ENCODE measurements at regions not wholly inside any gene's neighbourhood (a gene's known extent, or its start where the extent isn't known, plus 50 kb on each side); places are given as distances from the start of the nearest gene placed in this dataset.
"Not testable (repeated sequence)": the region's sequence is repeated elsewhere in the genome, so short reads cannot be mapped to it uniquely, and the experiment has no call there.

GRCh38 chr13:50235604-50236342 lies 220.5 kb downstream of the KCNRG start:
- DNase-seq: no peak

- peak; percentile 91 for DNase-seq
Observed at GRCh38 chr13:50236898-50237318, 221.7 kb downstream of the KCNRG start.

- DNase-seq: no peak
Observed at GRCh38 chr13:50238922-50239321, 223.7 kb downstream of the KCNRG start.

DNA sequence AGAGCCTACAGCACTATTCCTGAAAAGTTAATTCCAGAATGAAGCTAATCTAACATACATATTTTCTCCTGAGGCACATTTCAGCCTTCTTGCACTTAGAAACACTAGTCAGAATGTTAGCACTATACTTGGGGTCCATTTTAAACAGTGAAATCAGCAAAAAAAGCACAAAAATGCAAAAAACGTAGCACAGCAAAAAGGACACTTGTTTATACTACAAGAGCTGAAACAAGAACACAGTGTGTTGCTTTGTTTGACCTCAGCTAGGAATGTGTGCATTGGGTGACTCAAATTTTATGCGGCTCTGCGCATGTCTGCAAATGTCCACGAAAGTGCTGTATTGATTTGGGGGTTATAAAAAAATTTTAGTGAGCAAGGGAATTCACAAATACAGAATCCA lies 226.2 kb downstream of the KCNRG start:
- no peak for DNase-seq

- no peak for DNase-seq
Observed at GRCh38 chr13:50243931-50244330, 228.7 kb downstream of the KCNRG start.

DNA sequence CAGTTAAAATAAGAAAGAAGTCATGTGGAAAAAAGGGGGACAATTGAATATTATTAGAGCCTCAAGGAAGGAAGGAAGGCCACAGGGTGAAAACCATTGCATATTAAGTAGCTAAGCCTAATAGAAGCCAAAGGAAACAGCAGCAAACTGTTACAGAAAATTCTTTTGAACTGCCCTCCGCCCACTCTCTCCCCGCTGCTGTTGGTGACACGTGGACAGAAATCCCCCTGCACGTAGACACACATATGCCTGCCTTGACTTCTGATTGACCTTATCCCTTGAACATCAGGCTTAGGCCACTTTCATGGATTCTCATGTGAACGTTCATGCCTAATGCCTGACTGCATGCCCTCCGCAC lies 229.1 kb downstream of the KCNRG start:
- no peak for DNase-seq

- DNase-seq: peak; percentile 94
Observed at GRCh38 chr13:50244713-50245574, 229.7 kb downstream of the KCNRG start.

GRCh38 chr13:50247223-50247622 lies 232.0 kb downstream of the KCNRG start:
- no peak for DNase-seq

DNA sequence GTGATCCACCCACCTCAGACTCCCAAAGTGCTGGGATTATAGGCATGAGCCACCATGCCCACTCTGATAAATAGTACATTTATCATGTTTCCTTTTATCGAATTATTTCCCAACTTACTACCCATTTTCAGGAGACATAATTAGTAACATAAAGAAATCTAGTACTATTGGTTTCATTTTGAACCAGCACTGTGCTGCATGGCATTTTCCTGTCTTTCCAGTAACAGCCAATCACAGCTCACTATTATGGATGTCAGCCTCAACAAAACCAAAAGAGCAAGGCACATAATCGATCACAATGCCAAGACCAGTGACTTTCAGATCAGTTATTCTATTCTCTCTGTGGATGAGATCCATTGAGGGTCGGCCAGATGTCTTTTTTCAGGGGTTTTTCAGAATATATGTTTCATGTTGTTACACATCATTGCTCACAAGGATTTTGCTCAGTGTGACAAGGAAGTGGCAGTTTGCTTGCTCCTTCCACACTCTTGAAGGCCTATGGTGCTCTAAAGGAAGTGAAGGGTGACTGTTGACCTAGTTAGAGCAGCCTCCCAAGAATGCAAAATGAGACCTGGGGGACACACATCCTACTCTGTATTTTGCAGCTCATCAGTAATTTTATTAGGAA lies 233.4 kb downstream of the KCNRG start:
- no peak for DNase-seq

DNA sequence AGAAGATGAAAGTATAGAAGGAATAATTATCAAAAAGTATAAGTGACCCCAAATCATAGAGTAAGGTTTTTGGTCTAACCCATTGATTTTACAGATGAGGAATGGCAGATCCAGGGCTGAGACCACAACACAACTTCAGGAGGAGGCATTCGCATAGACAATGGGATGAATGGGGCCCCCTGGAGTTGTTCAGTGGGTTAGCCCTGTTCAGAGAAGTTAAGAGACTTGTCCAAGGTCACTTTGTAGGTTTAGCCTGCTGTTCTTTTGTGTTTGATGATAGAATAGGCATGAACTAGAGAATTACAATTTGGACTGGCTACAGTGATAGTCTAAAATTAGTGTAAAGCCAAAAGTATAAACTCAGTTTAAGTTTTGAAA lies 233.9 kb downstream of the KCNRG start:
- DNase-seq: no peak

GRCh38 chr13:50250401-50250800 lies 235.2 kb downstream of the KCNRG start:
- DNase-seq: no peak

- DNase-seq: peak; percentile 47
Observed at GRCh38 chr13:50255639-50256038, 240.4 kb downstream of the KCNRG start.

DNA sequence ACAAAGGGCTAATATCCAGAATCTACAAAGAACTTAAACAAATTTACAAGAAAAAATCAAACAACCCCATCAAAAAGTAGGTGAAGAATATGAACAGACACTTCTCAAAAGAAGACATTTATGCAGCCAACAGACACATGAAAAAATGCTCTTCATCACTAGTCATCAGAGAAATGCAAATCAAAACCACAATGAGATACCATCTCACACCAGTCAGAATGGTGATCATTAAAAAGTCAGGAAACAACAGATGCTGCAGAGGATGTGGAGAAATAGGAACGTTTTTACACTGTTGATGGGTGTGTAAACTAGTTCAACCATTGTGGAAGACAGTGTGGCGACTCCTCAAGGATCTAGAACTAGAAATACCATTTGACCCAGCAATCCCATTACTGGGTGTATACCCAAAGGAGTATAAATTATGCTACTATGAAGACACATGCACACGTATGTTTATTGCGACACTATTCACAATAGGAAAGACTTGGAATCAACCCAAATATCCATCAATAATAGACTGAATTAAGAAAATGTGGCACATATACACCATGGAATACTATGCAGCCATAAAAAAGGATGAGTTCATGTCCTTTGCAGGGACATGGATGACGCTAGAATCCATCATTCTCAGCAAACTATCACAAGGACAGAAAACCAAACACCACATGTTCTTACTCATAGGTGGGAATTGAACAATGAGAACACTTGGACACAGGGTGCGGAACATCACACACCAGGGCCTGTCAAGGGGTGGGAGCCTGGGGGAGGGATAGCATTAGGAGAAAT lies 241.5 kb downstream of the KCNRG start:
- DNase-seq: not testable (repeated sequence)

DNA sequence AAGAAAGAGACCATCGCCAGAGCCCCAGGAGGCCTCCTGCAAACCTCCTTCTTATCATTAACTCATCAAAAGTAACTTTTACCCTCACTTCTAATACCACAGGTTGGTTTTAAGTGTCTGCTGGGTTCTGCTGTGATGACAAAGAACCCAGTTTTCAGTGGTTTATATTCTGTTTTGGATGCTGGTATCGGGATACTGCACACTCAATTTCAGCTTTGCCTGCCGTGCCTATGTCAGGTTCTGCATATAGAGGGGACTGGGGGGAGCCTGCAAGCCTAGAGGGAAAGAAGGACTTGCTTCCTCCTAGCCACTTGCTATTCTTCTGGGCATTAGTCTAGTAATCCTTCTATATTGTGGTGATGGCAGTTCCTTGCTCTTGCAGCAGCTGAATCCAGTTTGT lies 242.4 kb downstream of the KCNRG start:
- DNase-seq: peak; percentile 60

GRCh38 chr13:50261130-50261901 lies 246.1 kb downstream of the KCNRG start:
- DNase-seq: no peak

DNA sequence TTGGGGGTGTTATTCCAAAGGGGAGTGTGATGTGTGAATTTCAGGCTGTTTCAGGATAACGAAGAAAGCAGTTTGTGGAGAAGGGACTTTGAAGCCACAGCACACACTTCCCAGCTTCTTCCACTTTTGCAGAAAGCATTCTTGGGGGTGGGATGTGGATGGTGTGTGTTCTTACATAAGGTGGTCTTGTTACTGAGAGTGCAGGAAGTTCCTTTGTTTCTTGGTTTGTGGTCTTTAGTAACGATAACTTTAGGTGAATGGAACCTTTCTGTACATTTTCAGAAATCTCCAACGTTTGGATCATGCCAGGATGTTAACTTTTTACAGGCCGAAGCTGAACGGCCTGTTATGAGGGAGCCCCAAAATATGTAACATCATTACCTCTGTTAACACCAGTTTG lies 251.8 kb downstream of the KCNRG start:
- DNase-seq: no peak

- DNase-seq: no peak
Observed at GRCh38 chr13:50267917-50268316, 252.7 kb downstream of the KCNRG start.

- no peak for DNase-seq
Observed at GRCh38 chr13:50268500-50268899, 253.3 kb downstream of the KCNRG start.

- DNase-seq: no peak
Observed at GRCh38 chr13:50274181-50274580, 258.9 kb downstream of the KCNRG start.

GRCh38 chr13:50275392-50276063 lies 260.3 kb downstream of the KCNRG start:
- DNase-seq: no peak

GRCh38 chr13:50276550-50276949 lies 261.3 kb downstream of the KCNRG start:
- no peak for DNase-seq

GRCh38 chr13:50277127-50277526 lies 261.9 kb downstream of the KCNRG start:
- no peak for DNase-seq
